ENCODE measurements at regions not wholly inside any gene's neighbourhood (a gene's known extent, or its start where the extent isn't known, plus 50 kb on each side); places are given as distances from the start of the nearest gene placed in this dataset.

DNA sequence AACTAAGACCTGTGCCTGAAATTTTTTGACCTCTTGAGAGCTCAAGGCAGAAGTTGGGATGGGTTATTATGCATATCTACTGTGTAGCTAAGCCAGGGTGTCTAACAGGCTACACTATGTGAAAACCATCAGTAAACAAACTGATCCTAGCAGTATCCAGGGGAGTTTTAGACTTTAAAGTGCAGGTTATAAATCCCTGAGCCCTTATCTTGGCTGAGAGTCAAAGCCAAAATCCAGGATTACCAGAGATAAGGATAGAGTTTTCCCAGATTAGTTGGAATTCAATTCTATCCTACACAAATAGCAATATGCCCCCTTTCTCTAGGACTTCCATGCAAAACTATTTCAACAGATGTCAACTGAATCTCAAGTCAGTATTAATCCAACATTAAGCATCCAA, 1229.7 kb downstream of the GRIK2 start:
- Histone ChIP-seq H3K9me3 (ENCODE audit: control insufficient read depth in 4 of 4, low read length in 3 of 4) (no peaks in the 10 kb centered on the region), H3K4me3 (ENCODE audit: low read depth in 1 of 3, low read length in 3 of 3) (no peak overlapping the region), H3K36me3 (ENCODE audit: control insufficient read depth in 4 of 4, insufficient read depth in 3 of 4, low read depth in 1 of 4, low read length in 3 of 4) (no peaks in the 10 kb centered on the region), H3K9ac (ENCODE audit: low read depth in 1 of 2, low read length in 2 of 2) (no peak overlapping the region), H3K4me1 (ENCODE audit: control insufficient read depth in 4 of 4, insufficient read depth in 4 of 4, low read length in 3 of 4) (no peaks in the 10 kb centered on the region), H3K27ac (ENCODE audit: low read depth in 1 of 2, low read length in 2 of 2) (no peak overlapping the region), H3K27me3 (ENCODE audit: control insufficient read depth in 4 of 4, insufficient read depth in 4 of 4, low read length in 3 of 4) (no peaks in the 10 kb centered on the region)
- TF ChIP-seq, protein P1, sequence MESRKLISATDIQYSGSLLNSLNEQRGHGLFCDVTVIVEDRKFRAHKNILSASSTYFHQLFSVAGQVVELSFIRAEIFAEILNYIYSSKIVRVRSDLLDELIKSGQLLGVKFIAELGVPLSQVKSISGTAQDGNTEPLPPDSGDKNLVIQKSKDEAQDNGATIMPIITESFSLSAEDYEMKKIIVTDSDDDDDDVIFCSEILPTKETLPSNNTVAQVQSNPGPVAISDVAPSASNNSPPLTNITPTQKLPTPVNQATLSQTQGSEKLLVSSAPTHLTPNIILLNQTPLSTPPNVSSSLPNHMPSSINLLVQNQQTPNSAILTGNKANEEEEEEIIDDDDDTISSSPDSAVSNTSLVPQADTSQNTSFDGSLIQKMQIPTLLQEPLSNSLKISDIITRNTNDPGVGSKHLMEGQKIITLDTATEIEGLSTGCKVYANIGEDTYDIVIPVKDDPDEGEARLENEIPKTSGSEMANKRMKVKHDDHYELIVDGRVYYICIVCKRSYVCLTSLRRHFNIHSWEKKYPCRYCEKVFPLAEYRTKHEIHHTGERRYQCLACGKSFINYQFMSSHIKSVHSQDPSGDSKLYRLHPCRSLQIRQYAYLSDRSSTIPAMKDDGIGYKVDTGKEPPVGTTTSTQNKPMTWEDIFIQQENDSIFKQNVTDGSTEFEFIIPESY (IDR thresholded peaks at IDR 0.05), result no peak
- TF ChIP-seq EGR1 (IDR thresholded peaks at IDR 0.05; ENCODE audit: low read depth in 2 of 2), result no peak
- TF ChIP-seq GABPA (IDR thresholded peaks at IDR 0.05 in 1 of 2, conservative IDR thresholded peaks at IDR 0.05 in 1 of 2), result no peak
- TF ChIP-seq RXRA (IDR thresholded peaks at IDR 0.05), result no peak
- TF ChIP-seq JUND (IDR thresholded peaks at IDR 0.05), result no peak
- TF ChIP-seq TAF1 (conservative IDR thresholded peaks at IDR 0.05), result no peak
- TF ChIP-seq FOXA2 (IDR thresholded peaks at IDR 0.05), result no peak
- no peak for TF ChIP-seq RAD21 (IDR thresholded peaks at IDR 0.05)
- TF ChIP-seq FOXA1 (IDR thresholded peaks at IDR 0.05), result no peak
- no peak for DNase-seq (ENCODE audit: low spot score)

DNA sequence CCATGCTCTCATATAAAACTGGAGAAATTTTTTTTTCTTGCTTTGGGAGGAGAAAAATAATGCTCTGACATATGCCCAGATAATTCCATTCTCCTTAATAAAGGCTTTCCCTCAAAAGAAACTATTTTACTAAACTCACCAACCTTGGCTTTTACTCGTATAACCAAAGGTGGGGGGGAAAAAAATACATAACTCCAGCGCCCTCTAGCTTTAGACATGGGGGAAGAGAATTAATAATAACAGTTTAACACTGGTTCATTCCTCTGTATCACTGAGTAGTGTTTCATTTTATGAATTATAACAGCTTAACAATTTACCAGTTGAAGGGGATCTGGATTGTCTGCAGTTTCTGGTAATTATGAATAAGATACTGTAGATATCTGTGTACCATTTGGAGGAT, 1226.1 kb downstream of the GRIK2 start:
- no peaks in the 10 kb centered on the region for H3K4me1 ChIP-seq (ENCODE audit: control insufficient read depth in 4 of 4, insufficient read depth in 4 of 4, low read length in 3 of 4)
- H3K36me3 ChIP-seq (ENCODE audit: control insufficient read depth in 4 of 4, insufficient read depth in 3 of 4, low read depth in 1 of 4, low read length in 3 of 4), result no peaks in the 10 kb centered on the region
- H3K4me3 ChIP-seq (ENCODE audit: low read depth in 1 of 3, low read length in 3 of 3), result no peak overlapping the region
- no peak overlapping the region for H3K27ac ChIP-seq (ENCODE audit: low read depth in 1 of 2, low read length in 2 of 2)
- no peak for DNase-seq (ENCODE audit: low spot score)
- no peaks in the 10 kb centered on the region for H3K9me3 ChIP-seq (ENCODE audit: control insufficient read depth in 4 of 4, low read length in 3 of 4)
- no peak overlapping the region for H3K9ac ChIP-seq (ENCODE audit: low read depth in 1 of 2, low read length in 2 of 2)
- TF ChIP-seq RAD21 (IDR thresholded peaks at IDR 0.05) (peak; percentile 26 to 47), GABPA (IDR thresholded peaks at IDR 0.05 in 1 of 2, conservative IDR thresholded peaks at IDR 0.05 in 1 of 2) (no peak)
- TF ChIP-seq, protein P2, sequence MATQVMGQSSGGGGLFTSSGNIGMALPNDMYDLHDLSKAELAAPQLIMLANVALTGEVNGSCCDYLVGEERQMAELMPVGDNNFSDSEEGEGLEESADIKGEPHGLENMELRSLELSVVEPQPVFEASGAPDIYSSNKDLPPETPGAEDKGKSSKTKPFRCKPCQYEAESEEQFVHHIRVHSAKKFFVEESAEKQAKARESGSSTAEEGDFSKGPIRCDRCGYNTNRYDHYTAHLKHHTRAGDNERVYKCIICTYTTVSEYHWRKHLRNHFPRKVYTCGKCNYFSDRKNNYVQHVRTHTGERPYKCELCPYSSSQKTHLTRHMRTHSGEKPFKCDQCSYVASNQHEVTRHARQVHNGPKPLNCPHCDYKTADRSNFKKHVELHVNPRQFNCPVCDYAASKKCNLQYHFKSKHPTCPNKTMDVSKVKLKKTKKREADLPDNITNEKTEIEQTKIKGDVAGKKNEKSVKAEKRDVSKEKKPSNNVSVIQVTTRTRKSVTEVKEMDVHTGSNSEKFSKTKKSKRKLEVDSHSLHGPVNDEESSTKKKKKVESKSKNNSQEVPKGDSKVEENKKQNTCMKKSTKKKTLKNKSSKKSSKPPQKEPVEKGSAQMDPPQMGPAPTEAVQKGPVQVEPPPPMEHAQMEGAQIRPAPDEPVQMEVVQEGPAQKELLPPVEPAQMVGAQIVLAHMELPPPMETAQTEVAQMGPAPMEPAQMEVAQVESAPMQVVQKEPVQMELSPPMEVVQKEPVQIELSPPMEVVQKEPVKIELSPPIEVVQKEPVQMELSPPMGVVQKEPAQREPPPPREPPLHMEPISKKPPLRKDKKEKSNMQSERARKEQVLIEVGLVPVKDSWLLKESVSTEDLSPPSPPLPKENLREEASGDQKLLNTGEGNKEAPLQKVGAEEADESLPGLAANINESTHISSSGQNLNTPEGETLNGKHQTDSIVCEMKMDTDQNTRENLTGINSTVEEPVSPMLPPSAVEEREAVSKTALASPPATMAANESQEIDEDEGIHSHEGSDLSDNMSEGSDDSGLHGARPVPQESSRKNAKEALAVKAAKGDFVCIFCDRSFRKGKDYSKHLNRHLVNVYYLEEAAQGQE (IDR thresholded peaks at IDR 0.05), result no peak
- TF ChIP-seq, protein P3, sequence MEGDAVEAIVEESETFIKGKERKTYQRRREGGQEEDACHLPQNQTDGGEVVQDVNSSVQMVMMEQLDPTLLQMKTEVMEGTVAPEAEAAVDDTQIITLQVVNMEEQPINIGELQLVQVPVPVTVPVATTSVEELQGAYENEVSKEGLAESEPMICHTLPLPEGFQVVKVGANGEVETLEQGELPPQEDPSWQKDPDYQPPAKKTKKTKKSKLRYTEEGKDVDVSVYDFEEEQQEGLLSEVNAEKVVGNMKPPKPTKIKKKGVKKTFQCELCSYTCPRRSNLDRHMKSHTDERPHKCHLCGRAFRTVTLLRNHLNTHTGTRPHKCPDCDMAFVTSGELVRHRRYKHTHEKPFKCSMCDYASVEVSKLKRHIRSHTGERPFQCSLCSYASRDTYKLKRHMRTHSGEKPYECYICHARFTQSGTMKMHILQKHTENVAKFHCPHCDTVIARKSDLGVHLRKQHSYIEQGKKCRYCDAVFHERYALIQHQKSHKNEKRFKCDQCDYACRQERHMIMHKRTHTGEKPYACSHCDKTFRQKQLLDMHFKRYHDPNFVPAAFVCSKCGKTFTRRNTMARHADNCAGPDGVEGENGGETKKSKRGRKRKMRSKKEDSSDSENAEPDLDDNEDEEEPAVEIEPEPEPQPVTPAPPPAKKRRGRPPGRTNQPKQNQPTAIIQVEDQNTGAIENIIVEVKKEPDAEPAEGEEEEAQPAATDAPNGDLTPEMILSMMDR (IDR thresholded peaks at IDR 0.05; ENCODE audit: low read depth, low read length, missing input control), result peak; percentile 24
- WGBS, result 4% methylated on average over 2 of the region's 2 CpGs
- H3K27me3 ChIP-seq (ENCODE audit: control insufficient read depth in 4 of 4, insufficient read depth in 4 of 4, low read length in 3 of 4), result no peaks in the 10 kb centered on the region

Measured in liver (tissue), 8 donors.